HG03060 (cell line): ENCODE measurements at regions not wholly inside any gene's neighbourhood (a gene's known extent, or its start where the extent isn't known, plus 50 kb on each side); places are given as distances from the start of the nearest gene placed in this dataset.
"Not testable (repeated sequence)": the region's sequence is repeated elsewhere in the genome, so short reads cannot be mapped to it uniquely, and the experiment has no call there.

Source experiments
- ATAC-seq: cut with Tn5 transposase; IDR thresholded peaks from one replicate; pipeline ENCODE4 v1.9.1; 2021; ENCODE audit warnings: low read depth, moderate number of reproducible peaks; ENCODE audit not compliant: unreplicated experiment

GRCh38 chr14:47978871-47979270, 303.5 kb upstream of the MDGA2 start:
- no peak for ATAC-seq

- ATAC-seq, result no peak
Measured at GRCh38 chr14:47976139-47976538, 300.7 kb upstream of the MDGA2 start.

- ATAC-seq, result no peak
Measured at GRCh38 chr14:47966076-47966810, 290.8 kb upstream of the MDGA2 start.

- ATAC-seq, result no peak
Measured at GRCh38 chr14:47961634-47962033, 286.2 kb upstream of the MDGA2 start.

DNA sequence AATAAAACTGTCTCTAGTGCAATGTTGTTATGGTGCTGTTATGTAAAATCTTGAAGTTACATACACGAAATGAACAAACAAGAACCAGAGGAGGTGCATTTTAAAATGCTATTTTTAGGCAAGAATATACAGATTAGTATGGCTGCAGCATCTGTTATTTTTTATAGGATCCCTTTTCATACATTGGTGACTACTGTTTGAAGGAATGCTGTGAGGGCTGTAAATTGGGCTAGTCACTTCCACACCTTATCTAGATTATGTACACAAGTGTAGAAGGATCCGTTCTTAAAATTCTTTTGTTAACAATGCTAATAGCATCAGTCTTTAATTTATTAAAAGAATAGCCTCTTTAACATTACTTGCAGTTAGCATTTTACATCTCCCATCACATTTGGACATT, 284.3 kb upstream of the MDGA2 start:
- no peak for ATAC-seq

- no peak for ATAC-seq
Measured at GRCh38 chr14:47949006-47949405, 273.6 kb upstream of the MDGA2 start.

DNA sequence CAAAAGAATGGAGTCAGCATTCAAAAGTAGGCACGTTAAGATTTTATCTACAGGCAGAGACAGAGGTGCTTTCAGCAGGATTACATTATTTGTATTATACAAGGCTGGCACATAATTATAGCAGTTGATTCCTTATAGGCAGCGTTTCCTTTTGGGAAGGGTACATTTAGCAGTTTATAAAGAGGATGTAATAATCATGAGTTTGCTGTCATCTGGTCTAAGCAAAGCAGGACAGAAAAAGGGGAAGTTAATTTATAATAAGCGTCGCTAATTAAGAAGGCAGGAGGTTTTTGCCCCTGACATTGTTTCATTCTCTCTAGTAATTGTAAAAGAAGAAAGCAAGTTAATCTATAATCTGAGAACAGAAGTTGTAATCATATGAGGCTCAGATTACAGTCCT, 259.9 kb upstream of the MDGA2 start:
- ATAC-seq, result no peak

DNA sequence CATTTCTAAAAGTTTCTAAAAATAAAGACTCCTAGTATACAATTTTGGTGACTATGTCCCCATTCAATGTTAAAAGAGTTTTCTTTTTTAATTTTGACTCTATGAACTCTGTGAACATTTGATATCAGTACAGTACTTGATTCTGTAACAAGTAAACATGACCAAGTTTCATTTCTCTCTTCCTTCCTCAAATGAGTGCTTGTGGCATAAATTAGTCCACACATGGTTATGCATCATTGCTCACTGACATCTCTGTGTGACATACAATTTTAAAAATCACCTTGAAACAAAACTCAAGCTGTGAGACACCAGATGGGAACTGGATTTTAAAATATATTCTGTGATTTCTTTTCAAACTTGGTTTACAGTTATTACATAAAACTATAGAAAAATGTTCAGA, 253.9 kb upstream of the MDGA2 start:
- ATAC-seq, result peak; percentile 77

DNA sequence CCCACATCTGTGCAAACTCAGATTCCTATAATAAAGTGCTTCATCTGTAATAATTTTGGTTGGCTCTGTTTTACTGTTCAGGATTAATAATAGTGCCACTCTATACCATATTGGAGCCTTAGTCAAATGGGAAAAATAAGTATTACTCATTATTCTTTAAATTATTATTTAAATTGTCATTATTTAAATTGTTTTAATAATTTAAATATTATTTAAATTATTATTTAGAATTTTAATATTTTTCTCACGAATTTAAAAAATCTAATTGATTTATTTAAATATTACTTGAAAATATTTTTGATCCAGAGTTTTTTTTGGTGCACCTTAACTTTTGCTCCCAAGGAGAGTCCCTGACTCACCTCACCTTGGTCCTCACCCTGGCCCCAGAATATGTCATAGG, 245.7 kb upstream of the MDGA2 start:
- ATAC-seq, result no peak

DNA sequence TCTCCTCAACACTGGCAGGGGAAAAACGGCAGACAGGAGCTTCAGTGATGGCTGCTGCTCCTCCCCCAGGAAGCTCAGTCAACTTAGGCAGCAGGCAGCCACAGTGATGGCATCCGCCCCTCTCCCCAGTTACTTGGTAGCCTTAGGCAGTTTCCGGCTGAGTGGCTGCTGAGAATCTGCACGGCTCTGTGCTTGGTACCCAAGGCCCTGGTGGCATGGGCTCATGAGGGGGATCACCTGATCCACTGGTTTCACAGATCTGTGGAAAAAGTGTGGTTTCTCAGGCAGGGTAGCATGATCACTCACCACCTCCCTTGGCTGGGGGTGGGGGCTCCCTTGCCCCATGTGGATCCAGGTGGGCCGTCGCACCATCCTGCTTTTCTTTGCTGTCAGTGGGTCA, 244.6 kb upstream of the MDGA2 start:
- no peak for ATAC-seq

- no peak for ATAC-seq
Measured at GRCh38 chr14:47919334-47919846, 244.0 kb upstream of the MDGA2 start.

DNA sequence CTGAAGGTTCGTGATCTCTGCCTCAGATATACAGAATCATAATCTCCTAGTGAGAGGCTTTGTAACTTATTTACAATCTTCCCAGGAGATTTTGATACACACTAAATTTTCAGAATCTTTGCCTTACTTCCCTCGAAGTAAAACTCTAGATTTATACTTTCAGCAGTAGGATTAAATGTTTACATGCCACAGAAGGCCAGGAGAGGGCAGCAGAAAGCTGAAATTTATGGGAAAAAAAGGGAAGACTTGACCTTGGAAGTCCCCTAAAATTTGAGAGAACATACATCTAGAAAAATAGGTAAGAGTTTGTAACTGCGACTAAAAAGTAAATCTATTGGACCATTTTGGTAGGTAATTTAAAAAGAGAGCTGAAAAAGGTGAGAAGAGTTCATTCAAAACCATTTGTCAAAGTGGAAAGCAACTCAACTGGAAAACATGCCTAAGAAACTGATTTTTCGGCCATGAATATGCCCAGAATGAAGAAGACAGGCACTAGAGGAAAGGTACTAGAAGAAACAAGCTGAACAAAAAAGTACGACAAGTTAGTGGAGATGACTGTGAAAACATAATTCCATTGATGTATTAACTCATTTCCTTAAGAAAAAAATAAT, 242.0 kb upstream of the MDGA2 start:
- ATAC-seq, result no peak

DNA sequence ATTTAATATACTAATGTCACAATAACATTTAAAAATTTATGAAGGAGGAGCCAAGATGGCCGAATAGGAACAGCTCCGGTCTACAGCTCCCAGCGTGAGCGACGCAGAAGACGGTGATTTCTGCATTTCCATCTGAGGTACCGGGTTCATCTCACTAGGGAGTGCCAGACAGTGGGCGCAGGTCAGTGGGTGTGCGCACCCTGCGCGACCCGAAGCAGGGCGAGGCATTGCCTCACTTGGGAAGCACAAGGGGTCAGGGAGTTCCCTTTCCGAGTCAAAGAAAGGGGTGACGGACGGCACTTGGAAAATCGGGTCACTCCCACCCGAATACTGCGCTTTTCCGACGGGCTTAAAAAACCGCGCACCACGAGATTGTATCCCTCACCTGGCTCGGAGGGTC, 225.7 kb upstream of the MDGA2 start:
- not testable (repeated sequence) for ATAC-seq

GRCh38 chr14:47899685-47900084, 224.3 kb upstream of the MDGA2 start:
- ATAC-seq, result no peak

DNA sequence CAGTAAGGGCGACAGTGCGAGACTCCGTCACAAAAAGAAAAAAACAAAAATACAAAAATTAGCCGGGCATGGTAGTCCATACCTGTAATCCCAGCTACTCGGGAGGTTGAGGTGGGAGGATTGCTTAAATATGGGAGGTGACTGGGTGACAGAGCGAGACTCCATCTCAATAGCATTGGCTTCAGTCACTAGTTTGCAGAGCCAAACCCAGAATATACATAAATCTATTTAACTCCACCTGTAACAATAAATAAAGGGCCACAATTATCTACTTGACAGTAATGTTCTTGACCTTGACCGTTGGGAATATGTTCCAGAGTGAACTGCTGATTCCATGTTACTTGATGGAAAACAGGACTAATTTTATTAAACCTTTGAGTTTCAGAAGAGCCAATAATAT, 198.9 kb upstream of the MDGA2 start:
- ATAC-seq, result no peak

- ATAC-seq, result no peak
Measured at GRCh38 chr14:47872588-47872987, 197.2 kb upstream of the MDGA2 start.

DNA sequence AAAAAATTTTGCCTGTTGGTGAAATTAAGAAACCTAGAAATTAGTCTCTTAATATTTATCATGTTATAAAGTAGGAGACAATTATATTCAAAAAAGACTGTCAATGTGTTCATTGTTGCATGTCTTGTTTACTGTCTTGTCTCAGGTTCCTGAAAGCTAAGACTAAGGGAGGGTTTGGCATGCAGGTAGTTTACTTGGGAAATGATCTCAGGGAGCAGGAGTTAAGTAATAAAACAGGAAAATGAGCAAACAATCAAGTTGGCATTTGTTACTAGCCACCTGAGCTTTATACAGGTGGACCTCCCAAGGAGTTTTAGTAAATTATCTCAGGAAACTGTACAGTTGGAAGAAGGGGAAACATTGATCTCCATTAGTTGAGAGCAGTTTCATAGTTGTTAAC, 188.0 kb upstream of the MDGA2 start:
- ATAC-seq, result no peak

DNA sequence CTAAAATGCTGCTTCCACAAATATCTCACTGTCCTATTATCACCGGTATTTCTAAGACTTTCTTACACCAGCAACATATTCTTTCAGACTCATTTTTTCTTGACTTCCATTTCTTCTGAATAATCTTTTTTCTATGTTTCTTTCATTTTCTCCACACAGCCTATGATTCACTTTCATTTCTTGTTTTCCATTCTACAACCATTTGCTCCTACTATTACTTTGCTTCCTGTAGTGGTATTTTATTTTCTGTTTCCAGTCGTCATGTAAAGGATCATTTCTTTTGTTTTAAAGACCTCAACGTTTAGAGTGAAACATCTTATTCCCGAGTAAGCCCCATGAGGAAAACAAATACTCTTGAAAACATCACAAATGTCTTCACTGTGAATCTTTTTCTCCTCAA, 182.2 kb upstream of the MDGA2 start:
- ATAC-seq, result no peak

DNA sequence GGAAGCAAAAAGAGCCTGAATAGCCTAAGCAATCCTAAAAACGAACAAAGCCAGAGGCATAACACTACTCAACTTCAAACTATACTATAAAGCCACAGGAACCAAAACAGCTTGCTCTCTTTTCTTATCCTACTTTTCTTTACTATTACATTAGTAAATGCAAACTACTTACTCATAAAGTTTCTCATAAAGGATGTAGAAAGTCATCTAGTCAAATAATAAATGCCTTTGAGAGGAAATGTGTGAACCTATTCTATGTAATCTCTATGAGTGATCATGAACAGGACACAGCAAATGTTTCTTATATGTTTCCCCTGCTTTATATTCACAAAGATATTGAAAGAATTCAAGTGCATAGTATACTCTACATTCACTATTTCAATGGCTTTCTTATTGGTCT, 176.9 kb upstream of the MDGA2 start:
- no peak for ATAC-seq

DNA sequence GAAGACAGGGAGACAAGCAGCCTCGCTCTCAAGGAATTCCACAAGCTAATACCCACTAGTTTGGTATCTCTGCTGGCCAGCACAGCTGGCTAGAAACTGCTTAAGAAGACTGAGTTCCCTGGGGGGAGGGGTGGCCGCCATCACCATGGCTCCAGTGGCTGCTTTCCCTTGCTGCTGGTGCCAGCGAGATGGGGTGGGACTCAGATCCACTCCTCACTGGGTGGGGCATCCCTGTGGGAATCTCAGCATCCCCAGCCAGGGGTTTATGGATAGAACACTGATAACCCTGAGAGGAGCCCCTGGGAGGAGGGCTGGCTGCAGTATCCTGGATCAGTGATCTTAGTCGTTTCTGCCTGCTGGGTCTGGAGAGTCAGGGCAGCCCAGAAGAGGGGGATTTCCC, 170.6 kb upstream of the MDGA2 start:
- no peak for ATAC-seq

- ATAC-seq, result no peak
Measured at GRCh38 chr14:47843236-47843635, 167.8 kb upstream of the MDGA2 start.

GRCh38 chr14:47833011-47833410, 157.6 kb upstream of the MDGA2 start:
- ATAC-seq, result no peak
